ENCODE measurements at regions not wholly inside any gene's neighbourhood (a gene's known extent, or its start where the extent isn't known, plus 50 kb on each side); places are given as distances from the start of the nearest gene placed in this dataset.

- no peaks in the 10 kb centered on the region for H3K4me1 ChIP-seq
- no peak overlapping the region for H3K4me3 ChIP-seq
- H3K9me3 ChIP-seq (replicated peaks): peaks cover 15% of the 10 kb centered on the region
- no peak overlapping the region for H3K27ac ChIP-seq
- no peaks in the 10 kb centered on the region for H3K36me3 ChIP-seq
- H3K27me3 ChIP-seq: no peaks in the 10 kb centered on the region
- peak in 1 of 2 experiments; percentile 19 for DNase-seq
Observed at GRCh38 chr17:77667478-77667877, 291.0 kb upstream of the TNRC6C start.

- Histone ChIP-seq H3K27ac (no peak overlapping the region), H3K27me3 (no peaks in the 10 kb centered on the region), H3K4me3 (no peak overlapping the region), H3K9me3 (replicated peaks) (peaks cover 15% of the 10 kb centered on the region), H3K36me3 (no peaks in the 10 kb centered on the region), H3K4me1 (no peaks in the 10 kb centered on the region)
- DNase-seq: no peak
Observed at GRCh38 chr17:77668518-77668917, 290.0 kb upstream of the TNRC6C start.

- no peak for DNase-seq
- peaks cover 15% of the 10 kb centered on the region for H3K9me3 ChIP-seq (replicated peaks)
- H3K27me3 ChIP-seq: no peaks in the 10 kb centered on the region
- no peak overlapping the region for H3K27ac ChIP-seq
- H3K4me1 ChIP-seq: no peaks in the 10 kb centered on the region
- no peaks in the 10 kb centered on the region for H3K36me3 ChIP-seq
- no peak overlapping the region for H3K4me3 ChIP-seq
Observed at GRCh38 chr17:77670173-77670572, 288.3 kb upstream of the TNRC6C start.

GRCh38 chr17:77674358-77674757 is 284.1 kb upstream of the TNRC6C start:
- Histone ChIP-seq H3K27ac (no peak overlapping the region), H3K4me3 (no peak overlapping the region), H3K9me3 (replicated peaks) (no peaks in the 10 kb centered on the region), H3K27me3 (peaks cover 9% of the 10 kb centered on the region), H3K36me3 (no peaks in the 10 kb centered on the region), H3K4me1 (no peaks in the 10 kb centered on the region)
- DNase-seq: no peak

- H3K9me3 ChIP-seq (replicated peaks): no peaks in the 10 kb centered on the region
- DNase-seq: no peak
- peaks cover 9% of the 10 kb centered on the region for H3K27me3 ChIP-seq
- H3K4me1 ChIP-seq: no peaks in the 10 kb centered on the region
- no peak overlapping the region for H3K4me3 ChIP-seq
- no peak overlapping the region for H3K27ac ChIP-seq
- H3K36me3 ChIP-seq: no peaks in the 10 kb centered on the region
Observed at GRCh38 chr17:77675411-77675810, 283.1 kb upstream of the TNRC6C start.

- Histone ChIP-seq H3K27me3 (peaks cover 9% of the 10 kb centered on the region), H3K36me3 (no peaks in the 10 kb centered on the region), H3K27ac (no peak overlapping the region), H3K4me1 (no peaks in the 10 kb centered on the region), H3K9me3 (replicated peaks) (no peaks in the 10 kb centered on the region), H3K4me3 (no peak overlapping the region)
- no peak for DNase-seq
Observed at GRCh38 chr17:77675816-77676215, 282.7 kb upstream of the TNRC6C start.

GRCh38 chr17:77676237-77676661 is 282.3 kb upstream of the TNRC6C start:
- Histone ChIP-seq H3K9me3 (replicated peaks) (no peaks in the 10 kb centered on the region), H3K27ac (no peak overlapping the region), H3K4me3 (no peak overlapping the region), H3K27me3 (peaks cover 9% of the 10 kb centered on the region), H3K36me3 (no peaks in the 10 kb centered on the region), H3K4me1 (no peaks in the 10 kb centered on the region)
- DNase-seq: no peak

GRCh38 chr17:77677211-77677610 is 281.3 kb upstream of the TNRC6C start:
- H3K36me3 ChIP-seq: no peaks in the 10 kb centered on the region
- H3K27me3 ChIP-seq: peaks cover 9% of the 10 kb centered on the region
- H3K9me3 ChIP-seq (replicated peaks): no peaks in the 10 kb centered on the region
- H3K27ac ChIP-seq: no peak overlapping the region
- H3K4me3 ChIP-seq: no peak overlapping the region
- H3K4me1 ChIP-seq: no peaks in the 10 kb centered on the region
- DNase-seq: no peak

- Histone ChIP-seq H3K27me3 (peaks cover 9% of the 10 kb centered on the region), H3K9me3 (replicated peaks) (no peaks in the 10 kb centered on the region), H3K4me3 (no peak overlapping the region), H3K27ac (no peak overlapping the region), H3K36me3 (no peaks in the 10 kb centered on the region), H3K4me1 (no peaks in the 10 kb centered on the region)
- DNase-seq: no peak
Observed at GRCh38 chr17:77677630-77678029, 280.9 kb upstream of the TNRC6C start.

- Histone ChIP-seq H3K4me3 (no peak overlapping the region), H3K4me1 (no peaks in the 10 kb centered on the region), H3K9me3 (replicated peaks) (no peaks in the 10 kb centered on the region), H3K27ac (no peak overlapping the region), H3K27me3 (peaks cover 9% of the 10 kb centered on the region), H3K36me3 (no peaks in the 10 kb centered on the region)
- no peak for DNase-seq
Observed at GRCh38 chr17:77679589-77679988, 278.9 kb upstream of the TNRC6C start.

GRCh38 chr17:77681861-77682260 is 276.6 kb upstream of the TNRC6C start:
- H3K27me3 ChIP-seq: peaks cover 4% of the 10 kb centered on the region
- no peaks in the 10 kb centered on the region for H3K36me3 ChIP-seq
- no peak overlapping the region for H3K27ac ChIP-seq
- no peaks in the 10 kb centered on the region for H3K9me3 ChIP-seq (replicated peaks)
- H3K4me3 ChIP-seq: no peak overlapping the region
- no peaks in the 10 kb centered on the region for H3K4me1 ChIP-seq
- peak in 1 of 2 experiments; percentile 36 for DNase-seq

- Histone ChIP-seq H3K27ac (no peak overlapping the region), H3K4me1 (peaks cover 2% of the 10 kb centered on the region), H3K27me3 (peaks cover 4% of the 10 kb centered on the region; the same call in 1 of the 2 replicates), H3K4me3 (no peak overlapping the region), H3K9me3 (replicated peaks) (no peaks in the 10 kb centered on the region), H3K36me3 (no peaks in the 10 kb centered on the region)
- DNase-seq: no peak
Observed at GRCh38 chr17:77684803-77685798, 273.4 kb upstream of the TNRC6C start.

GRCh38 chr17:77685881-77686486 is 272.5 kb upstream of the TNRC6C start:
- Histone ChIP-seq H3K27me3 (peaks cover 6% of the 10 kb centered on the region; the same call in 1 of the 2 replicates), H3K4me3 (no peak overlapping the region), H3K9me3 (replicated peaks) (no peaks in the 10 kb centered on the region), H3K27ac (no peak overlapping the region), H3K4me1 (peaks cover 9% of the 10 kb centered on the region), H3K36me3 (no peaks in the 10 kb centered on the region)
- DNase-seq: no peak

GRCh38 chr17:77686903-77687302 is 271.6 kb upstream of the TNRC6C start:
- no peaks in the 10 kb centered on the region for H3K9me3 ChIP-seq (replicated peaks)
- H3K27ac ChIP-seq: no peak overlapping the region
- no peaks in the 10 kb centered on the region for H3K36me3 ChIP-seq
- DNase-seq: no peak
- H3K4me1 ChIP-seq: peaks cover 9% of the 10 kb centered on the region
- peaks cover 11% of the 10 kb centered on the region; the same call in 1 of the 2 replicates for H3K27me3 ChIP-seq
- H3K4me3 ChIP-seq: no peak overlapping the region

GRCh38 chr17:77687417-77687816 is 271.1 kb upstream of the TNRC6C start:
- no peak for DNase-seq
- Histone ChIP-seq H3K27me3 (peaks cover 15% of the 10 kb centered on the region; the same call in 1 of the 2 replicates), H3K4me3 (no peak overlapping the region), H3K27ac (no peak overlapping the region), H3K36me3 (no peaks in the 10 kb centered on the region), H3K4me1 (peaks cover 9% of the 10 kb centered on the region), H3K9me3 (replicated peaks) (no peaks in the 10 kb centered on the region)
